Keratinocyte (primary cell): ENCODE measurements at regions not wholly inside any gene's neighbourhood (a gene's known extent, or its start where the extent isn't known, plus 50 kb on each side); places are given as distances from the start of the nearest gene placed in this dataset.

ENCODE experiments used
- DNase-seq: peaks from one replicate; pipeline ENCODE4 v3.0.0-alpha.2; 2011; ENCODE audit warnings: low read depth, missing footprints, low spot score
- FAIRE-seq: peaks from 2 replicates; lab custom pipeline; 2011; peaks lifted over from hg19 to GRCh38; lab: Jason Lieb, UNC
- H2AFZ ChIP-seq: 2 replicates; pipeline ENCODE4 v1.6.0; 2012; ENCODE audit warnings: low read length, control low read depth, inconsistent platforms; ENCODE audit not compliant: control insufficient read depth
- H3K27ac ChIP-seq: 2 replicates; pipeline ENCODE4 v1.5.1; 2011; ENCODE audit warnings: low read length; ENCODE audit not compliant: control insufficient read depth, insufficient read depth
- H3K27me3 ChIP-seq: 3 replicates; pipeline ENCODE4 v1.6.0; 2011; ENCODE audit warnings: low read length; ENCODE audit not compliant: control insufficient read depth, insufficient read depth; ENCODE audit errors: extremely low read depth
- H3K36me3 ChIP-seq, 2 experiments: 2 replicates in 1 of 2; 3 replicates in 1 of 2; pipeline ENCODE4 v1.5.1; 2011; ENCODE audit warnings: low read length in 2 of 2, mild to moderate bottlenecking in 1 of 2; ENCODE audit not compliant: control insufficient read depth in 2 of 2, insufficient read depth in 2 of 2; ENCODE audit errors: extremely low read depth in 1 of 2
- H3K4me1 ChIP-seq: 3 replicates; pipeline ENCODE4 v1.5.1; 2011; ENCODE audit warnings: low read length; ENCODE audit not compliant: control insufficient read depth, insufficient read depth; ENCODE audit errors: extremely low read depth
- H3K4me2 ChIP-seq: 3 replicates; pipeline ENCODE4 v1.6.0; 2011; ENCODE audit warnings: low read depth, low read length; ENCODE audit not compliant: control insufficient read depth, insufficient read depth; ENCODE audit errors: extremely low read depth
- H3K4me3 ChIP-seq, 3 experiments: fragments of 200-600 bp in 1 of 3; sonication (generic) in 1 of 3; 2 replicates in 2 of 3; 3 replicates in 1 of 3; pipeline ENCODE4 v1.5.1; 2011 to 2016; ENCODE audit warnings: low read length in 3 of 3, mild to moderate bottlenecking in 3 of 3, control low read depth in 2 of 3, inconsistent platforms in 1 of 3, low read depth in 1 of 3, mixed read lengths in 1 of 3, mixed run types in 1 of 3, moderate library complexity in 1 of 3; ENCODE audit not compliant: control insufficient read depth in 2 of 3, insufficient read depth in 2 of 3; ENCODE audit errors: extremely low read depth in 1 of 3
- H3K79me2 ChIP-seq: 2 replicates; pipeline ENCODE4 v1.6.0; 2012; ENCODE audit warnings: low read length; ENCODE audit not compliant: control insufficient read depth, insufficient read depth
- H3K9ac ChIP-seq: 3 replicates; pipeline ENCODE4 v1.6.0; 2011; ENCODE audit warnings: low read length; ENCODE audit not compliant: control insufficient read depth, insufficient read depth; ENCODE audit errors: extremely low read depth
- H3K9me1 ChIP-seq: 3 replicates; pipeline ENCODE4 v1.6.0; 2011; ENCODE audit warnings: low read length; ENCODE audit not compliant: control insufficient read depth, insufficient read depth; ENCODE audit errors: extremely low read depth
- H3K9me3 ChIP-seq: 2 replicates; pipeline ENCODE4 v1.5.1; 2012; ENCODE audit warnings: low read depth, low read length; ENCODE audit not compliant: control insufficient read depth
- H4K20me1 ChIP-seq: 3 replicates; pipeline ENCODE4 v1.6.0; 2011; ENCODE audit warnings: low read length; ENCODE audit not compliant: control insufficient read depth, insufficient read depth; ENCODE audit errors: extremely low read depth
- CTCF ChIP-seq, 3 experiments: IDR thresholded peaks in 1 of 3; conservative IDR thresholded peaks in 1 of 3; optimal IDR thresholded peaks in 1 of 3; 2 replicates in 2 of 3; 3 replicates in 1 of 3; pipeline versions ENCODE3 to v1.5.1; 2011; ENCODE audit warnings: low read length in 3 of 3, mild to moderate bottlenecking in 3 of 3, moderate library complexity in 2 of 3, control low read depth in 1 of 3, inconsistent platforms in 1 of 3; ENCODE audit not compliant: insufficient read depth in 2 of 3; ENCODE audit errors: extremely low read depth in 1 of 3
- EZH2 ChIP-seq: IDR thresholded peaks from one replicate; pipeline ENCODE4 v1.6.1; 2012; ENCODE audit warnings: inconsistent platforms, mild to moderate bottlenecking, low read length, moderate library complexity
- dilution Hi-C: fragments of 300-500 bp; cut with MboI; formaldehyde crosslinking; loops from one replicate; pipeline ENCODE4 v1.7.0; 2020; ENCODE audit warnings: low sequenced_read_pairs; ENCODE audit not compliant: extremely low pct_ligation_motif_present

DNA sequence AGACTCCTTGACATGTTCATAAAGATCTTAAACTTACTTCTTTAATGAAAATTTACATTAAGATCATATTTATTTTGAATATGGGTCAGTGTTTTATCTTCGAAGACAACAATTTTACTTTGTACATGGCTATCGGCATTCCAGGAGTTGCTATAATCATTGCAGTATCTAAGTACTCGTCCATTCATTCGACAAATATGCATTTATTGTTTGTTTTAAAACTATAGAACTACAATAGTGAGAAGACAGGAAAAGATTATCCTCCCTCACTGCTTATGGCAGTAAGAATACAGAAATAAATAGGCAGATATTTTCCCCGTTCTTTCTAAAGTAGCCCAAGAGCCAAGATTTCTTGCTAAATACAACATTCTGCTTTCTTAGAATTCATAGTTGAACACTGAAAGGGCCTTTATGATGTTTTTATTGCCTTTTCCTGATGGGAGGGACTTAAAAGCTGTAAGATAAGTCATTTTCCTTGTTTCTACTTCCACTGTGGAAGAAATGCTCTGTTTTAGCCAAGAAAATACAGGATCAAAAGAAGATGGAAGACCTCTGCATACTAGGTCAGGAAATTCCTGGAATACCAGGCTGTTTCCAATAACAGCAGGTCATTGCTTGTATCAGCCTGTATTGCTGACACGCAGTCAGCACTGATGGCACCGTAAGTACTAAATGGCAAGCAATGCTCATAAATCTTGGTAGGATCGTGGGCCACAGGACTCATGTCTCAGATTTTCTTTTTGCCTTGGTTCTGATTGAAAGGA lies 521.0 kb upstream of the ATP2B1 start:
- peak; percentile 94 for FAIRE-seq

DNA sequence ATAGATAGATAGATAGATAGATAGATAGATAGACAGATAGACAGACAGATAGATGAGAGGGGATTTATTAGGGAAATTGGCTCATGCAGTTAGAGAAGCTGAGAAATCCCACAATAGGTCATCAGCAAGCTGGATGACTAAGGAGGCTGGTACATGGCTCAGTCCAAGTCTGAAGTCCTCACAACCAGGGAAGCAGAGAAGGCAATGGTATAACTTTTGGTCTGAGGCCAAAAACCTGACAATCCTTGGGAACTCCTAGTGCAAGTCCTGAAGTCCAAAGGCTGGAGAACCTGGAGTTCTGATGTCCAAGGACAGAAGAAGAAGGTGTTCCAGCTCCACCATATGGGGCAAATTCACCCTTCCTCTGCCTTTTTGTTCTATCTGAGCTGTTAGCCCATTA lies 517.6 kb upstream of the ATP2B1 start:
- no peak overlapping the region for H3K9ac ChIP-seq
- no peaks in the 10 kb centered on the region for H3K79me2 ChIP-seq
- H3K36me3 ChIP-seq = no peaks in the 10 kb centered on the region
- FAIRE-seq (no peak), DNase-seq (no peak)
- dilution Hi-C loops = no loop called here
- H4K20me1 ChIP-seq = no peaks in the 10 kb centered on the region
- TF ChIP-seq CTCF (optimal IDR thresholded peaks at IDR 0.05 in 1 of 3, IDR thresholded peaks at IDR 0.05 in 1 of 3, conservative IDR thresholded peaks at IDR 0.05 in 1 of 3; ENCODE audit: extremely low read depth in 1 of 3, insufficient read depth in 2 of 3, low read length in 3 of 3) (no peak), EZH2 (no peak)
- no peak overlapping the region for H3K4me3 ChIP-seq
- H2AFZ ChIP-seq = no peak overlapping the region
- H3K9me3 ChIP-seq = no peaks in the 10 kb centered on the region
- H3K27ac ChIP-seq = no peak overlapping the region
- H3K27me3 ChIP-seq = no peaks in the 10 kb centered on the region
- peaks cover 12% of the 10 kb centered on the region for H3K4me1 ChIP-seq
- H3K9me1 ChIP-seq = no peaks in the 10 kb centered on the region
- no peak overlapping the region for H3K4me2 ChIP-seq

More for the DNA sequence above, 521.0 kb upstream of the ATP2B1 start:
- H3K27ac ChIP-seq = peak overlapping the region; percentile 14
- H3K4me1 ChIP-seq = peaks cover 15% of the 10 kb centered on the region
- dilution Hi-C loops = no loop called here
- no peak for TF ChIP-seq CTCF (optimal IDR thresholded peaks at IDR 0.05 in 1 of 3, IDR thresholded peaks at IDR 0.05 in 1 of 3, conservative IDR thresholded peaks at IDR 0.05 in 1 of 3; ENCODE audit: extremely low read depth in 1 of 3, insufficient read depth in 2 of 3, low read length in 3 of 3)
- no peak for TF ChIP-seq EZH2
- peak overlapping the region; percentile 91 for H2AFZ ChIP-seq
- no peaks in the 10 kb centered on the region for H3K9me1 ChIP-seq
- no peaks in the 10 kb centered on the region for H3K36me3 ChIP-seq
- H3K9ac ChIP-seq = no peak overlapping the region
- H3K4me3 ChIP-seq = peak overlapping the region in 2 of 3 experiments; percentile 12 to 39
- peak; percentile 49 for DNase-seq
- peak overlapping the region; percentile 52 for H3K4me2 ChIP-seq
- H3K27me3 ChIP-seq = no peaks in the 10 kb centered on the region
- no peaks in the 10 kb centered on the region for H3K9me3 ChIP-seq
- H3K79me2 ChIP-seq = no peaks in the 10 kb centered on the region
- no peaks in the 10 kb centered on the region for H4K20me1 ChIP-seq
